AML-193 (cell line): ENCODE measurements at regions not wholly inside any gene's neighbourhood (a gene's known extent, or its start where the extent isn't known, plus 50 kb on each side); places are given as distances from the start of the nearest gene placed in this dataset.
"Not testable (repeated sequence)": the region's sequence is repeated elsewhere in the genome, so short reads cannot be mapped to it uniquely, and the experiment has no call there.

Source experiments
- DNase-seq, 2 experiments: peaks; one replicate each; lab custom pipeline; 2025; lab: John Stamatoyannopoulos, UW

DNA sequence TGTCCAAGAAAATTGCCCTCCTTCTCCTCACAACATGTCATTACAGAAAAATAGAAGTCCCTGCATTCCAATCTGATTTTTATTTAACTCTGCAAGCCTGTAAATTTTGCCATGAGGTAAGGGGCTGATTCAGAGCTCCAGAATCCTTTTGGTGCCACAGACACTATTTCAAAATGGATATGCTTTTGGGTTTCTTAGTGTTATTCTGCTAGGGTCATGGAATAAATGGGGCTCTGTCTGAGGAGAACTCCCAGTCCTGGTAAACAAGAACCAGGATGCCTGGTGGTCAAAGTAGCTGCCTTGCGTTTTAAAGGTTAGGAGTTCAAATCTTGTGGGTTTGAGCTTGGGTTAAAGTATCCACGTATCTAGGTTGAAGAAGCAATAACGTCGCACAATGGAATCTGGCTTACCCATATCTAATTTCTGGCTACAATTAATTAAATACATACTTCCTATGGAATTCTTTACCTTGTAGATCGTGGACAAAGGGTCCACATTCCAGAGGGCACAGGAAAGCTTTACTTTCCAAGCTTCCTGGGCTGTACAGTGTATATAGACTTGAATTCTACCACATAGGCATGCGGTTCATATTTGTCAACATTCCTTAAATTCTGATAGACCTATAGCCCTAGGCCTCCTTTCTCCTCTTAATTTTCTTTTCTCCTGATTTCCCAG, 98.0 kb upstream of the CDC42BPA start:
- no peak for DNase-seq

- DNase-seq: no peak
Observed at GRCh38 chr1:227415115-227415790, 97.0 kb upstream of the CDC42BPA start.

DNA sequence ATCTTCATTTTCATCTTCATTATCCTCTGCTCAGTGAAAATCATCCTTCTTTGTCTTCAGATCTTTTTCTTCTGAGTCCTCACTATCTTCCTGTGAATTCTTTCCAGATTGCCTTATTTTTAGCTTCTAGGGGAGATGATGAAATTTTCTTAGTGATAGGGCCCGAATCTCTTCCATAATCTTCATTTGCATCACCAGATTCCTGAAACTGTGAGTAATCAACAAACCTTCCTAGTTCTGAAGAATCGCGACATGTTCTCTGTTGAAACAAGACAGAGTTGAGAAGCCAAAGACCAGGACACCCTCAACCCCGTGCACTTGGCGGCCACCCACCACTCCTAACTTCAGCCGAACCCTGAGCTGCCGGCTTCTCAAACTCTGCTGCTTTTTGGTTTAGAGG, 92.8 kb upstream of the CDC42BPA start:
- DNase-seq: no peak

DNA sequence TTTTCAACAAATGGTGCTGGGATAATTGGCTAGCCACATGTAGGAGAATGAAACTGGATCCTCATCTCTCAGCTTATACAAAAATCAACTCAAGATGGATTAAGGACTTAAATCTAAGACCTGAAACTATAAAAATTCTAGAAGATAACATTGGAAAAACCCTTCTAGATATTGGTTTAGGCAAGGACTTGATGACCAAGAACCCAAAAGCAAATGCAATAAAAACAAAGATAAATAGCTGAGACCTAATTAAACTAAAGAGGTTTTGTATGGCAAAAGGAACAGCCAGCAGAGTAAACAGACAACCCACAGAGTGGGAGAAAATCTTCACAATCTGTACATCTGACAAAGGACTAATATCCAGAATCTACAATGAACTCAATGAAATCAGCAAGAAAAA, 88.0 kb upstream of the CDC42BPA start:
- not testable (repeated sequence) for DNase-seq

GRCh38 chr1:227403535-227403934, 85.2 kb upstream of the CDC42BPA start:
- no peak for DNase-seq

- no peak for DNase-seq
Observed at GRCh38 chr1:227401562-227402342, 83.5 kb upstream of the CDC42BPA start.

- DNase-seq: no peak
Observed at GRCh38 chr1:227399152-227399730, 80.9 kb upstream of the CDC42BPA start.

DNA sequence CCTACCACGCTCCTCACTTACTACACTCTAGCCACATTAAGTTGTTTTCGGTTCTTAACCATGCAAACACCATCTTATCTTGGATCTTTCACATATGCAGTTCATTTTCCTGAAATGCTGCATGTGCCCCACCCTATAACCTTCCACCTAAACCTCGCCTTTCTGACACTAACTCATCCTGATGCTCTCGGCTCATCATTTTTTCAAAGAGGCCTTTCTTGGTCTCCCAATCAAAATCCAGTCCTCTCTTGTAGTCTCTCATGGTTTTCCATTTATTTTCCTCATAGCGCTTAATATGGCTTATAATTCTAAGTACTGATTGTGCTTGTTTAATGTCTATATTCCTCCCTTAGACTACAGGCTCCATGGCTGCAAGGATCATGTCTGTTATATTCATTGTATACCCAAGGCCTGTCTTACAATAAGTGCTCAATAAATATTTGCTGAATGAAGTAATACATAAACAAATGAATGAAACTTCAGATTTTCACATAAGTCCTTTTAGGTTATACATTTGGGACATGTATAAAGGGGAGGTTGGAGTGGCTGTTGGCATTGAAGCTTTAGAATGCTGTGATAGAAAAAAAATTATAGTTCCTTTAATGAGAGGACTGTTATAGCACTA, 79.2 kb upstream of the CDC42BPA start:
- no peak for DNase-seq

- no peak for DNase-seq
Observed at GRCh38 chr1:227396539-227397353, 78.5 kb upstream of the CDC42BPA start.

DNA sequence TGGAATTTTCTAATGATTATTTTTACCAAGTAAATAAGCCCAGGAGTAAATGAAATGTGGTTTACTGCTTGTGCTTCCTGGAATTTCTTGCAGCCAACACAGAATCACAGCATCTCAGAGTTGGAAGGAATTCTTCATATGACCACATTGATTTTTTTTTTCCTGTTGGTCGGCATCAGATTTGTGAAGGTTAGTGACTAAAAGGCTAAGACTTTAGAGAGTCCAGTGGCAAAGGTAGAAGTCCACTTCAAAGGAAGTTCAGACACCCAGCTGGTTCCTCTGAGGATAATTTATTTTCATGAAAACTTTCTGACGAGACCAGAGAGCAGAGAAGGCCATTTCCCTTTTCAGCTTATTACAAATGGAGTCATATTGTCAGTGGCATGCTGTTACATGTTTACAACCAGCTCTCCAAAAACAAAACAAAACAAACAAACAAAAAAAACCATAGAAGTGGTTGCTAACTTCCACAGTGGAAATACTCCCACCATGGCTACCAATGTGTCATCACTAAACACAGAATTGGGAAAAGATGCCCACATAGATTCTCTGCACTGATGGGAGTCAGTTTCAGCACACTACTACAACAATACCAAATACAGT, 77.2 kb upstream of the CDC42BPA start:
- no peak for DNase-seq

DNA sequence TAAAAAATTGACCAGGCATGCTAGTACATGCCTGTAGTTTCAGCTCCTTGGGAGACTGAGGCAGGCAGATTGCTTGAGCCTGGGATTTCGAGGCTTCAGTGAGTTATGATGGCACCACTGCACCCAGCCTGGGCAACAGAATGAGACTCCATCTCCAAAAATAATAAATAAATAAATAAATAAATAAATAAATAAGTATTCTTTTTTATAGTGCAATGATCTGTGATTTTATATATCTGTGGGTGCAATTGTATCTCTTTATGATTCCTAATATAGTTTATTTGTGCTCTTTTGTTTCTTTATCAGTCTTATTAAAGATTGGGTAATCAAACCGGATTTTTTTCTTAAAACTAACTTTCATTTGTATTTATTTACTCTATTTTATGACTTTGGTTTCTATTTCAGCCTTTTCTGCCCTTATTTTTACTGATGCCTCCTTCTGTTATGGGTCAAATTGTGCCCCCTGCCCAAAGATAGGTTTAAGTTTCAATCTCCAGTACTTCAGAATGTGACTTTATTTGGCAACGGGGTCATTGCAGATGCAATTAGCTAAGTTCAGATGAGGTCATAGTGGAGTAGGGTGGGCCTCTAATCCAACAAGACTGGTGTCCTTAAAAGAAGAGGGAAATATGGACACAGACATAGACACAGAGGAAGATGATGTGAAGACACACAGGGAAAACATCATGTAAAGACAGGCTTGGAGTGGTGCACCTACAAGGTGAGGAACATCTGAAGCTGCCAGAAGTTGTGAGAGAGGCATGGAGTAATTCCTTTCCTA, 74.9 kb upstream of the CDC42BPA start:
- no peak for DNase-seq

- DNase-seq: no peak
Observed at GRCh38 chr1:227391879-227392278, 73.6 kb upstream of the CDC42BPA start.

DNA sequence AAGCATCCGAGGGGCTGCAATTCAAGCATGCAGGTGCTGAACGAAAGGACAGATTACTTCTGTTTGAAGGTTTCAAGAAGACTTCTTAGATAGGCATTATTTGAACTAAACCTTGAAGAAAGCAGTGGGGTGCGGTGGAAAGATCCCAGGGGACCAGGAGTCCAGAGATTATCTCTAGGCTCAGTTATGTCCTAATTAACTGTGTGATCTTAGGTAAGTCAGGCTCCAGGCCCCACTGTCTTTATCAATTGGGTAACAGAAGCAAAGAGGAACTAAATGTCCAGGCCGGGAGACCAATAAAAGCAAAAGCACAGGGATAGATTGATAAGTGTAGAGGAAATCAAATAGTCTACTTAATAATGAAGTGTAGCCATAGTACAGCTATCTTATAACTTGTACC, 72.9 kb upstream of the CDC42BPA start:
- no peak for DNase-seq

- DNase-seq: no peak
Observed at GRCh38 chr1:227390525-227390924, 72.2 kb upstream of the CDC42BPA start.

GRCh38 chr1:227388214-227389168, 70.2 kb upstream of the CDC42BPA start:
- DNase-seq: no peak

DNA sequence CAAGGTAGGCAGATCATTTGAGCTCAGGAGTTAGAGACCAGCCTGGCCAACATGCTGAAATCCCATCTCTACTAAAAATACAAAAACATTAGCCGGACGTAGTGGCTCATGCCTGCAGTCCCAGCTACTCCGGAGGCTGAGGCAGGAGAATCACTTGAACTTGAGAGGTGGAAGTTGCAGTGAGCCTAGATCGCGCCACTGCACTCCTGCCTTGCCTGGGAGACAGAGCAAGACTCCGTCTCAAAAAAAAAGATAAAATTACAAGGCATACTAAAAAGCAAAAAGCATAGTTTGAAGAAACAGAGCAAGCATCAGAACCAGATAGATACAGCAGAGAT, 61.2 kb upstream of the CDC42BPA start:
- no peak for DNase-seq

DNA sequence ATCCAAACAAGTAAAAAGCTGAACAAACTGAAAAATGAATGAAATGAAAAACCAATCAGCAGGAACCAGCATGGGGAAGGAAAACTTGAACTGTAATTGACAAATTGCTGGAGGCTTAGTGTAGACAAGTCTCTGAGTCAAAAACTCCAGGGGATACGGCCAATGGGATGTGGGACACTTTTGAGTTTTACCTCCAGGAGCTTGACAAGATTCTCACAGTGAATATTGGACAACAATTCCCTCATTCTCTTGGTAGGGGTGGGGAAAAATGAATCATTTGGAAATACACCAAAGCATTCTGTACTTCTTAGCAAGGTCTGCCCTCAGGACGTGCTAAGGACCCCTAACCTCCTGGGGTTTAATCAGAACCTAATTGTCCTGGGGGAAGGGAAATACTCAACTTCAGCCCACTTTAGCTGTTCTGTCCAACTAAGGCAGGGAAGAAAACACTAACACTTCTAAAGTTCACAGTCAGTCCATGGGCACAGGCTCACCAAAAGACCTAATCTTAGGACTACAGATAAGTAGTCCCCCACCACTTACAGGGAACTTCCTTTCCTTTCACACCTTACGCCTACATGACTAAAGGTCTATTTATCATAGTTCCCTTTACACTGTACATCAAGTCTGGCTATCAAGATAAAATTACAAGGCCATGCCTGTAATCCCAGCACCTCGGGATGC, 60.7 kb upstream of the CDC42BPA start:
- no peak for DNase-seq

- DNase-seq: no peak
Observed at GRCh38 chr1:227378181-227378580, 59.9 kb upstream of the CDC42BPA start.

- DNase-seq: no peak
Observed at GRCh38 chr1:227374846-227375245, 56.6 kb upstream of the CDC42BPA start.
